HG02943 (cell line): ENCODE measurements at regions not wholly inside any gene's neighbourhood (a gene's known extent, or its start where the extent isn't known, plus 50 kb on each side); places are given as distances from the start of the nearest gene placed in this dataset.
"Not testable (repeated sequence)": the region's sequence is repeated elsewhere in the genome, so short reads cannot be mapped to it uniquely, and the experiment has no call there.

ENCODE experiments used
- ATAC-seq: cut with Tn5 transposase; IDR thresholded peaks from one replicate; pipeline ENCODE4 v1.9.1; 2021; ENCODE audit warnings: mild to moderate bottlenecking, low read depth, moderate library complexity; ENCODE audit not compliant: unreplicated experiment

- ATAC-seq, result no peak
Measured at GRCh38 chr16:79856581-79856980, 256.0 kb upstream of the MAF start.

GRCh38 chr16:79850348-79850747 is 249.8 kb upstream of the MAF start:
- no peak for ATAC-seq

- no peak for ATAC-seq
Measured at GRCh38 chr16:79849119-79849518, 248.6 kb upstream of the MAF start.

- no peak for ATAC-seq
Measured at GRCh38 chr16:79848719-79849118, 248.2 kb upstream of the MAF start.

- no peak for ATAC-seq
Measured at GRCh38 chr16:79847569-79847968, 247.0 kb upstream of the MAF start.

GRCh38 chr16:79847101-79847500 is 246.6 kb upstream of the MAF start:
- ATAC-seq, result no peak

GRCh38 chr16:79845734-79846135 is 245.2 kb upstream of the MAF start:
- ATAC-seq, result no peak

GRCh38 chr16:79845033-79845733 is 244.6 kb upstream of the MAF start:
- ATAC-seq, result peak; percentile 55

GRCh38 chr16:79844603-79845002 is 244.1 kb upstream of the MAF start:
- no peak for ATAC-seq

GRCh38 chr16:79843631-79844043 is 243.1 kb upstream of the MAF start:
- no peak for ATAC-seq

- ATAC-seq, result no peak
Measured at GRCh38 chr16:79843145-79843544, 242.6 kb upstream of the MAF start.

GRCh38 chr16:79842197-79842596 is 241.7 kb upstream of the MAF start:
- ATAC-seq, result no peak

- no peak for ATAC-seq
Measured at GRCh38 chr16:79839466-79840341, 239.2 kb upstream of the MAF start.

GRCh38 chr16:79838496-79839259 is 238.1 kb upstream of the MAF start:
- ATAC-seq, result no peak

GRCh38 chr16:79836144-79836543 is 235.6 kb upstream of the MAF start:
- no peak for ATAC-seq

- no peak for ATAC-seq
Measured at GRCh38 chr16:79835194-79835593, 234.7 kb upstream of the MAF start.

- no peak for ATAC-seq
Measured at GRCh38 chr16:79834720-79835119, 234.2 kb upstream of the MAF start.

GRCh38 chr16:79834003-79834402 is 233.5 kb upstream of the MAF start:
- not testable (repeated sequence) for ATAC-seq

- ATAC-seq, result no peak
Measured at GRCh38 chr16:79833559-79833958, 233.0 kb upstream of the MAF start.

- ATAC-seq, result no peak
Measured at GRCh38 chr16:79826732-79827475, 226.4 kb upstream of the MAF start.
